HEK293 (cell line): ENCODE measurements at regions not wholly inside any gene's neighbourhood (a gene's known extent, or its start where the extent isn't known, plus 50 kb on each side); places are given as distances from the start of the nearest gene placed in this dataset.

ENCODE experiments used
- CTCF ChIA-PET: fragments of 350-600 bp; formaldehyde crosslinking; extraction: SDS; loops from one replicate; lab custom pipeline; 2021; ENCODE audit warnings: antibody characterized with exemption; lab: Yijun Ruan, JAX
- POLR2A ChIA-PET: fragments of 300-600 bp; formaldehyde crosslinking; extraction: SDS; loops from one replicate; lab custom pipeline; 2020; ENCODE audit warnings: antibody characterized with exemption, inconsistent platforms; lab: Yijun Ruan, JAX
- H3K27ac ChIP-seq: fragments of 200-500 bp; sonication (Bioruptor generic); 2 replicates; pipeline ENCODE4 v1.5.1; 2014; ENCODE audit warnings: low read depth, low read length, control low read depth, inconsistent platforms; ENCODE audit errors: extremely low read depth
- H3K36me3 ChIP-seq, 2 experiments: fragments of 200-500 bp in 1 of 2; sonication (Bioruptor generic) in 1 of 2; 1 replicate in 1 of 2; 2 replicates in 1 of 2; pipeline ENCODE4 v1.5.1; 2014 to 2017; ENCODE audit warnings: inconsistent platforms in 2 of 2, low read length in 2 of 2; ENCODE audit not compliant: control insufficient read depth in 2 of 2, insufficient read depth in 1 of 2
- H3K4me1 ChIP-seq: fragments of 200-500 bp; sonication (Bioruptor generic); 2 replicates; pipeline ENCODE4 v1.5.1; 2014; ENCODE audit warnings: mild to moderate bottlenecking, low read length, inconsistent platforms; ENCODE audit not compliant: control insufficient read depth, insufficient read depth
- H3K4me3 ChIP-seq: 2 replicates; pipeline ENCODE4 v1.5.1; 2011; ENCODE audit warnings: low read depth, mild to moderate bottlenecking, control low read depth, low read length, moderate library complexity
- H3K9me3 ChIP-seq: fragments of 200-500 bp; sonication (Bioruptor generic); 2 replicates; pipeline ENCODE4 v1.5.1; 2014; ENCODE audit warnings: low read depth, low read length, inconsistent platforms; ENCODE audit not compliant: control insufficient read depth, insufficient read depth
- FEZF1 ChIP-seq: fragments of 450-650 bp; formaldehyde crosslinking; IDR thresholded peaks from 2 replicates; pipeline ENCODE4 v1.5.1; 2016; ENCODE audit warnings: missing biosample characterization, missing genetic modification characterization
- GLI2 ChIP-seq: fragments of 450-650 bp; formaldehyde crosslinking; IDR thresholded peaks from 2 replicates; pipeline ENCODE4; 2017; ENCODE audit warnings: missing biosample characterization, missing genetic modification characterization, low read depth, borderline replicate concordance
- IKZF3 ChIP-seq: fragments of 450-650 bp; IDR thresholded peaks from 2 replicates; pipeline ENCODE4 v1.5.0; 2018; ENCODE audit warnings: missing biosample characterization, mild to moderate bottlenecking, missing genetic modification characterization, moderate library complexity
- MYNN ChIP-seq: fragments of 450-650 bp; formaldehyde crosslinking; IDR thresholded peaks from 2 replicates; pipeline ENCODE4 v1.5.1; 2016; ENCODE audit warnings: missing biosample characterization, missing genetic modification characterization, borderline replicate concordance
- PRDM1 ChIP-seq: fragments of 450-650 bp; formaldehyde crosslinking; IDR thresholded peaks from 2 replicates; pipeline ENCODE4; 2016; ENCODE audit warnings: missing biosample characterization, missing genetic modification characterization
- RBAK ChIP-seq: fragments of 450-650 bp; formaldehyde crosslinking; IDR thresholded peaks from 2 replicates; pipeline ENCODE4 v1.5.1; 2016; ENCODE audit warnings: missing biosample characterization, missing genetic modification characterization
- TCF7L2 ChIP-seq: IDR thresholded peaks from 2 replicates; pipeline ENCODE4 v1.6.1; 2011; ENCODE audit warnings: low read depth, mild to moderate bottlenecking, inconsistent platforms, low read length, moderate library complexity, borderline replicate concordance
- ZBTB8A ChIP-seq: fragments of 450-650 bp; formaldehyde crosslinking; IDR thresholded peaks from 2 replicates; pipeline ENCODE4 v1.5.1; 2016; ENCODE audit warnings: missing biosample characterization, missing genetic modification characterization
- ZEB2 ChIP-seq: fragments of 450-650 bp; formaldehyde crosslinking; IDR thresholded peaks from 2 replicates; pipeline ENCODE4 v1.5.1; 2016; ENCODE audit warnings: missing biosample characterization, missing genetic modification characterization
- ZNF155 ChIP-seq: fragments of 450-650 bp; formaldehyde crosslinking; IDR thresholded peaks from 2 replicates; pipeline ENCODE4 v1.5.1; 2016; ENCODE audit warnings: missing biosample characterization, missing genetic modification characterization
- ZNF16 ChIP-seq: fragments of 450-650 bp; formaldehyde crosslinking; IDR thresholded peaks from 2 replicates; pipeline ENCODE4 v1.5.1; 2016; ENCODE audit warnings: low read depth, missing biosample characterization, missing genetic modification characterization
- ZNF223 ChIP-seq: fragments of 450-650 bp; formaldehyde crosslinking; IDR thresholded peaks from 2 replicates; pipeline ENCODE4 v1.5.1; 2016; ENCODE audit warnings: missing biosample characterization, missing genetic modification characterization
- ZNF394 ChIP-seq: fragments of 450-650 bp; formaldehyde crosslinking; IDR thresholded peaks from 2 replicates; pipeline ENCODE4 v1.5.1; 2016; ENCODE audit warnings: missing biosample characterization, missing genetic modification characterization, mild to moderate bottlenecking, moderate library complexity, borderline replicate concordance
- ZNF501 ChIP-seq: fragments of 450-650 bp; formaldehyde crosslinking; IDR thresholded peaks from 2 replicates; pipeline ENCODE4 v1.5.1; 2016; ENCODE audit warnings: missing biosample characterization, missing genetic modification characterization
- ZNF555 ChIP-seq: fragments of 450-650 bp; formaldehyde crosslinking; conservative IDR thresholded peaks from 2 replicates; pipeline ENCODE4 v1.5.1; 2017; ENCODE audit warnings: missing biosample characterization, mild to moderate bottlenecking, missing genetic modification characterization, inconsistent platforms
- ZNF561 ChIP-seq: fragments of 450-650 bp; IDR thresholded peaks from 2 replicates; pipeline ENCODE4 v1.5.1; 2018; ENCODE audit warnings: missing biosample characterization, missing genetic modification characterization, borderline replicate concordance
- ZNF654 ChIP-seq: fragments of 450-650 bp; formaldehyde crosslinking; IDR thresholded peaks from 2 replicates; pipeline ENCODE4 v1.5.1; 2016; ENCODE audit warnings: low read depth, missing biosample characterization, missing genetic modification characterization
- ZNF677 ChIP-seq: fragments of 450-650 bp; IDR thresholded peaks from 2 replicates; pipeline ENCODE4 v1.5.0; 2018; ENCODE audit warnings: missing biosample characterization, mild to moderate bottlenecking, missing genetic modification characterization, moderate library complexity
- ZNF701 ChIP-seq: fragments of 450-650 bp; formaldehyde crosslinking; IDR thresholded peaks from 2 replicates; pipeline ENCODE4 v1.5.1; 2016; ENCODE audit warnings: missing biosample characterization, missing genetic modification characterization
- TF ChIP-seq, protein P1 (sequence below): fragments of 450-650 bp; formaldehyde crosslinking; IDR thresholded peaks from 2 replicates; pipeline ENCODE4 v1.5.1; 2016; ENCODE audit warnings: missing biosample characterization, missing genetic modification characterization
- TF ChIP-seq, protein P2 (sequence below): fragments of 450-650 bp; formaldehyde crosslinking; IDR thresholded peaks from 2 replicates; pipeline ENCODE4 v1.5.1; 2017; ENCODE audit warnings: missing biosample characterization, missing genetic modification characterization
- TF ChIP-seq, protein P3 (sequence below): fragments of 450-650 bp; formaldehyde crosslinking; IDR thresholded peaks from 2 replicates; pipeline ENCODE4 v1.5.1; 2016; ENCODE audit warnings: missing biosample characterization, missing genetic modification characterization, low read depth
- TF ChIP-seq, protein P4 (sequence below): fragments of 450-650 bp; formaldehyde crosslinking; IDR thresholded peaks from 2 replicates; pipeline ENCODE4 v1.5.1; 2016; ENCODE audit warnings: missing biosample characterization, missing genetic modification characterization
- TF ChIP-seq, protein P5 (sequence below): fragments of 450-650 bp; formaldehyde crosslinking; optimal IDR thresholded peaks from 2 replicates; pipeline ENCODE3; 2016; ENCODE audit warnings: missing biosample characterization, mild to moderate bottlenecking, missing genetic modification characterization
- TF ChIP-seq, protein P6 (sequence below): fragments of 450-650 bp; formaldehyde crosslinking; IDR thresholded peaks from 2 replicates; pipeline ENCODE4 v1.5.1; 2017; ENCODE audit warnings: missing biosample characterization, missing genetic modification characterization
- TF ChIP-seq, protein P7 (sequence below): fragments of 450-650 bp; formaldehyde crosslinking; IDR thresholded peaks from 2 replicates; pipeline ENCODE4 v1.5.1; 2016; ENCODE audit warnings: missing biosample characterization, missing genetic modification characterization, low read depth

DNA sequence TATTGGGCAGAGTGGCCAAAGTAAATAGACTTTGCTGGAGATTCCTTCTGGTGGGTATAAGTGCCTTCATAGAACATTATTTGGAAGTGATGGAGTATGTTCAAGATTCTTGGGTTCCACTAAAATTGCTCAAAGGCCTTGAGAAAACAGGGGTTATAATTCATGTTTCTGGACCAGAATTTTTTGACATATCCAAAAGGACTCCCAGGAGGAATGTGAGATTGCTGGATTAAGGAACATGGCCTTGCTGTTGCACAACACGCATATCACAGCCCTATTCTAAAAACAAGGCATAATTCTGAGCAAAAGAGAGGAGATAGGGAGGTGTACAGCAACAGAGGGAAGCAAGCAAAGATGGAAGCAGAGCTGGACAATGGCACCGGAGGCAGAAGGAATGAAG, 111.7 kb upstream of the TNP1 start:
- POLR2A ChIA-PET, result no interaction called here
- Histone ChIP-seq H3K4me3 (no peak overlapping the region), H3K4me1 (no peaks in the 10 kb centered on the region), H3K9me3 (no peaks in the 10 kb centered on the region), H3K27ac (no peak overlapping the region), H3K36me3 (no peaks in the 10 kb centered on the region)
- CTCF ChIA-PET, result no interaction called here
- TF ChIP-seq ZNF394 (no peak), ZEB2 (no peak), ZNF555 (tag by site-specific recombination) (no peak), GLI2 (no peak), TCF7L2 (no peak), IKZF3 (tag by site-specific recombination) (no peak), ZNF677 (tag by site-specific recombination) (no peak), ZNF155 (tag by site-specific recombination) (no peak), PRDM1 (tag by site-specific recombination) (no peak), ZNF654 (tag by site-specific recombination) (no peak), FEZF1 (no peak), ZNF501 (no peak), RBAK (tag by site-specific recombination) (no peak), ZNF16 (no peak), ZNF561 (no peak)
- TF ChIP-seq, protein P1, sequence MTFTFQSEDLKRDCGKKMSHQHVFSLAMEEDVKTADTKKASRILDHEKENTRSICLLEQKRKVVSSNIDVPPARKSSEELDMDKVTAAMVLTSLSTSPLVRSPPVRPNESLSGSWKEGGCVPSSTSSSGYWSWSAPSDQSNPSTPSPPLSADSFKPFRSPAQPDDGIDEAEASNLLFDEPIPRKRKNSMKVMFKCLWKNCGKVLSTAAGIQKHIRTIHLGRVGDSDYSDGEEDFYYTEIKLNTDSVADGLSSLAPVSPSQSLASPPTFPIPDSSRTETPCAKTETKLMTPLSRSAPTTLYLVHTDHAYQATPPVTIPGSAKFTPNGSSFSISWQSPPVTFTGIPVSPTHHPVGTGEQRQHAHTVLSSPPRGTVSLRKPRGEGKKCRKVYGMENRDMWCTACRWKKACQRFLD (tag by site-specific recombination), result no peak
- TF ChIP-seq, protein P2, sequence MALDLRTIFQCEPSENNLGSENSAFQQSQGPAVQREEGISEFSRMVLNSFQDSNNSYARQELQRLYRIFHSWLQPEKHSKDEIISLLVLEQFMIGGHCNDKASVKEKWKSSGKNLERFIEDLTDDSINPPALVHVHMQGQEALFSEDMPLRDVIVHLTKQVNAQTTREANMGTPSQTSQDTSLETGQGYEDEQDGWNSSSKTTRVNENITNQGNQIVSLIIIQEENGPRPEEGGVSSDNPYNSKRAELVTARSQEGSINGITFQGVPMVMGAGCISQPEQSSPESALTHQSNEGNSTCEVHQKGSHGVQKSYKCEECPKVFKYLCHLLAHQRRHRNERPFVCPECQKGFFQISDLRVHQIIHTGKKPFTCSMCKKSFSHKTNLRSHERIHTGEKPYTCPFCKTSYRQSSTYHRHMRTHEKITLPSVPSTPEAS (tag by site-specific recombination), result no peak
- TF ChIP-seq, protein P3, sequence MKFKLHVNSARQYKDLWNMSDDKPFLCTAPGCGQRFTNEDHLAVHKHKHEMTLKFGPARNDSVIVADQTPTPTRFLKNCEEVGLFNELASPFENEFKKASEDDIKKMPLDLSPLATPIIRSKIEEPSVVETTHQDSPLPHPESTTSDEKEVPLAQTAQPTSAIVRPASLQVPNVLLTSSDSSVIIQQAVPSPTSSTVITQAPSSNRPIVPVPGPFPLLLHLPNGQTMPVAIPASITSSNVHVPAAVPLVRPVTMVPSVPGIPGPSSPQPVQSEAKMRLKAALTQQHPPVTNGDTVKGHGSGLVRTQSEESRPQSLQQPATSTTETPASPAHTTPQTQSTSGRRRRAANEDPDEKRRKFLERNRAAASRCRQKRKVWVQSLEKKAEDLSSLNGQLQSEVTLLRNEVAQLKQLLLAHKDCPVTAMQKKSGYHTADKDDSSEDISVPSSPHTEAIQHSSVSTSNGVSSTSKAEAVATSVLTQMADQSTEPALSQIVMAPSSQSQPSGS (tag by site-specific recombination), result no peak
- TF ChIP-seq, protein P4, sequence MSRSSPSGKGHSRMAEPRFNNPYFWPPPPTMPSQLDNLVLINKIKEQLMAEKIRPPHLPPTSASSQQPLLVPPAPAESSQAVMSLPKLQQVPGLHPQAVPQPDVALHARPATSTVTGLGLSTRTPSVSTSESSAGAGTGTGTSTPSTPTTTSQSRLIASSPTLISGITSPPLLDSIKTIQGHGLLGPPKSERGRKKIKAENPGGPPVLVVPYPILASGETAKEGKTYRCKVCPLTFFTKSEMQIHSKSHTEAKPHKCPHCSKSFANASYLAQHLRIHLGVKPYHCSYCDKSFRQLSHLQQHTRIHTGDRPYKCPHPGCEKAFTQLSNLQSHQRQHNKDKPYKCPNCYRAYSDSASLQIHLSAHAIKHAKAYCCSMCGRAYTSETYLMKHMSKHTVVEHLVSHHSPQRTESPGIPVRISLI (tag by site-specific recombination), result no peak
- TF ChIP-seq, protein P5, sequence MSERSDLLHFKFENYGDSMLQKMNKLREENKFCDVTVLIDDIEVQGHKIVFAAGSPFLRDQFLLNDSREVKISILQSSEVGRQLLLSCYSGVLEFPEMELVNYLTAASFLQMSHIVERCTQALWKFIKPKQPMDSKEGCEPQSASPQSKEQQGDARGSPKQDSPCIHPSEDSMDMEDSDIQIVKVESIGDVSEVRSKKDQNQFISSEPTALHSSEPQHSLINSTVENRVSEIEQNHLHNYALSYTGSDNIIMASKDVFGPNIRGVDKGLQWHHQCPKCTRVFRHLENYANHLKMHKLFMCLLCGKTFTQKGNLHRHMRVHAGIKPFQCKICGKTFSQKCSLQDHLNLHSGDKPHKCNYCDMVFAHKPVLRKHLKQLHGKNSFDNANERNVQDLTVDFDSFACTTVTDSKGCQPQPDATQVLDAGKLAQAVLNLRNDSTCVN (tag by site-specific recombination), result no peak

DNA sequence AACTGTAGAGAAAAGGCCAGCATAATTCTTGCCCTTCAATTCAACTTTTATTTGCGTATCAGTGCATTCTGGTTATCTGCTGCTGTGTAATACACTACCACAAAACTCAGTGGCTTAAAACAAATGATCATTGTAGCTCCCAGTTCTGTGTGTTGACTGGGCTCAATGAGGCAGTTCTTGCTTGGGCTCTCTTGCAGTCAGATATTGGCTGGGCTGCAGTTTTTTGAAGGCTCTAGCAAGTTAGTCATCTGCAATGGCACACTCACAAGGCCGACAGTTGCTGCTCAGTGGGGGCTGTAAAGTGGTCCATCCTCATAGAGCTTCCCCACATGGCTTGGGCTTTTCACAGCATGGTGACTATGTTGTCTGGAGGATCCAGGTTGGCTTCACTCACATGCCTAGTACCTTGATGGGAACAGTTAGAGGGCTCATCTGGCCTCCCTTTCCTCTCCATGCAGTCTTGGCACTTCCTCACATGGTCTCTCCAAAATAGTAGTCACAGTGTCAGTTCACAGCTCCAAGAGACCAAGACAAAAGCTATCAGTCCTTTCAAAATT, 110.6 kb upstream of the TNP1 start:
- Histone ChIP-seq H3K9me3 (no peaks in the 10 kb centered on the region), H3K4me3 (no peak overlapping the region), H3K4me1 (no peaks in the 10 kb centered on the region), H3K36me3 (no peaks in the 10 kb centered on the region), H3K27ac (no peak overlapping the region)
- CTCF ChIA-PET, result interaction anchor here (0.6 kb wide), 1 partner anchor 742 kb away, joined by 6 read pairs; no protein-coding TSS in a partner anchor
- POLR2A ChIA-PET, result no interaction called here
- TF ChIP-seq ZBTB8A (no peak), ZNF223 (tag by site-specific recombination) (no peak), ZNF701 (tag by site-specific recombination) (no peak), MYNN (no peak)
- TF ChIP-seq, protein P6, sequence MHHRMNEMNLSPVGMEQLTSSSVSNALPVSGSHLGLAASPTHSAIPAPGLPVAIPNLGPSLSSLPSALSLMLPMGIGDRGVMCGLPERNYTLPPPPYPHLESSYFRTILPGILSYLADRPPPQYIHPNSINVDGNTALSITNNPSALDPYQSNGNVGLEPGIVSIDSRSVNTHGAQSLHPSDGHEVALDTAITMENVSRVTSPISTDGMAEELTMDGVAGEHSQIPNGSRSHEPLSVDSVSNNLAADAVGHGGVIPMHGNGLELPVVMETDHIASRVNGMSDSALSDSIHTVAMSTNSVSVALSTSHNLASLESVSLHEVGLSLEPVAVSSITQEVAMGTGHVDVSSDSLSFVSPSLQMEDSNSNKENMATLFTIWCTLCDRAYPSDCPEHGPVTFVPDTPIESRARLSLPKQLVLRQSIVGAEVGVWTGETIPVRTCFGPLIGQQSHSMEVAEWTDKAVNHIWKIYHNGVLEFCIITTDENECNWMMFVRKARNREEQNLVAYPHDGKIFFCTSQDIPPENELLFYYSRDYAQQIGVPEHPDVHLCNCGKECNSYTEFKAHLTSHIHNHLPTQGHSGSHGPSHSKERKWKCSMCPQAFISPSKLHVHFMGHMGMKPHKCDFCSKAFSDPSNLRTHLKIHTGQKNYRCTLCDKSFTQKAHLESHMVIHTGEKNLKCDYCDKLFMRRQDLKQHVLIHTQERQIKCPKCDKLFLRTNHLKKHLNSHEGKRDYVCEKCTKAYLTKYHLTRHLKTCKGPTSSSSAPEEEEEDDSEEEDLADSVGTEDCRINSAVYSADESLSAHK (tag by site-specific recombination), result no peak
- TF ChIP-seq, protein P7, sequence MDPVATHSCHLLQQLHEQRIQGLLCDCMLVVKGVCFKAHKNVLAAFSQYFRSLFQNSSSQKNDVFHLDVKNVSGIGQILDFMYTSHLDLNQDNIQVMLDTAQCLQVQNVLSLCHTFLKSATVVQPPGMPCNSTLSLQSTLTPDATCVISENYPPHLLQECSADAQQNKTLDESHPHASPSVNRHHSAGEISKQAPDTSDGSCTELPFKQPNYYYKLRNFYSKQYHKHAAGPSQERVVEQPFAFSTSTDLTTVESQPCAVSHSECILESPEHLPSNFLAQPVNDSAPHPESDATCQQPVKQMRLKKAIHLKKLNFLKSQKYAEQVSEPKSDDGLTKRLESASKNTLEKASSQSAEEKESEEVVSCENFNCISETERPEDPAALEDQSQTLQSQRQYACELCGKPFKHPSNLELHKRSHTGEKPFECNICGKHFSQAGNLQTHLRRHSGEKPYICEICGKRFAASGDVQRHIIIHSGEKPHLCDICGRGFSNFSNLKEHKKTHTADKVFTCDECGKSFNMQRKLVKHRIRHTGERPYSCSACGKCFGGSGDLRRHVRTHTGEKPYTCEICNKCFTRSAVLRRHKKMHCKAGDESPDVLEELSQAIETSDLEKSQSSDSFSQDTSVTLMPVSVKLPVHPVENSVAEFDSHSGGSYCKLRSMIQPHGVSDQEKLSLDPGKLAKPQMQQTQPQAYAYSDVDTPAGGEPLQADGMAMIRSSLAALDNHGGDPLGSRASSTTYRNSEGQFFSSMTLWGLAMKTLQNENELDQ (tag by site-specific recombination), result no peak
